NCI-H187 treated with DMSO at 0.1 percent for 48 hours (cell line): ENCODE measurements at regions not wholly inside any gene's neighbourhood (a gene's known extent, or its start where the extent isn't known, plus 50 kb on each side); places are given as distances from the start of the nearest gene placed in this dataset.
"Not testable (repeated sequence)": the region's sequence is repeated elsewhere in the genome, so short reads cannot be mapped to it uniquely, and the experiment has no call there.

Experiments used
- DNase-seq: peaks from one replicate; lab custom pipeline; 2025; lab: John Stamatoyannopoulos, UW

- no peak for DNase-seq
Measured at GRCh38 chr20:30484009-30484748, 773.3 kb upstream of the DEFB115 start.

GRCh38 chr20:30484749-30485070 lies 772.8 kb upstream of the DEFB115 start:
- no peak for DNase-seq

- no peak for DNase-seq
Measured at GRCh38 chr20:30485331-30486102, 771.9 kb upstream of the DEFB115 start.

GRCh38 chr20:30486103-30486478 lies 771.4 kb upstream of the DEFB115 start:
- DNase-seq: no peak

GRCh38 chr20:30487461-30487860 lies 770.0 kb upstream of the DEFB115 start:
- DNase-seq: not testable (repeated sequence)

GRCh38 chr20:30487947-30488926 lies 769.2 kb upstream of the DEFB115 start:
- DNase-seq: no peak

GRCh38 chr20:30488941-30489613 lies 768.4 kb upstream of the DEFB115 start:
- DNase-seq: no peak

GRCh38 chr20:30489614-30490003 lies 767.9 kb upstream of the DEFB115 start:
- DNase-seq: no peak

- no peak for DNase-seq
Measured at GRCh38 chr20:30491016-30491415, 766.4 kb upstream of the DEFB115 start.

GRCh38 chr20:30496656-30497055 lies 760.8 kb upstream of the DEFB115 start:
- not testable (repeated sequence) for DNase-seq

GRCh38 chr20:30497191-30497590 lies 760.3 kb upstream of the DEFB115 start:
- DNase-seq: not testable (repeated sequence)

GRCh38 chr20:30499123-30499522 lies 758.3 kb upstream of the DEFB115 start:
- no peak for DNase-seq

GRCh38 chr20:30499716-30500446 lies 757.6 kb upstream of the DEFB115 start:
- DNase-seq: not testable (repeated sequence)

GRCh38 chr20:30500447-30500820 lies 757.0 kb upstream of the DEFB115 start:
- DNase-seq: not testable (repeated sequence)

GRCh38 chr20:30500829-30501440 lies 756.5 kb upstream of the DEFB115 start:
- no peak for DNase-seq

- DNase-seq: no peak
Measured at GRCh38 chr20:30502670-30503069, 754.8 kb upstream of the DEFB115 start.

- DNase-seq: not testable (repeated sequence)
Measured at GRCh38 chr20:30503204-30503603, 754.3 kb upstream of the DEFB115 start.

- no peak for DNase-seq
Measured at GRCh38 chr20:30503992-30504570, 753.4 kb upstream of the DEFB115 start.

- DNase-seq: no peak
Measured at GRCh38 chr20:30505566-30505965, 751.9 kb upstream of the DEFB115 start.

GRCh38 chr20:30506100-30506499 lies 751.4 kb upstream of the DEFB115 start:
- no peak for DNase-seq
